ENCODE measurements at regions not wholly inside any gene's neighbourhood (a gene's known extent, or its start where the extent isn't known, plus 50 kb on each side); places are given as distances from the start of the nearest gene placed in this dataset.
"Not testable (repeated sequence)": the region's sequence is repeated elsewhere in the genome, so short reads cannot be mapped to it uniquely, and the experiment has no call there.

GRCh38 chr3:22612927-22613326 is 590.2 kb upstream of the UBE2E2 start:
- no peak for DNase-seq

GRCh38 chr3:22615790-22616189 is 587.3 kb upstream of the UBE2E2 start:
- DNase-seq: no peak

- no peak for DNase-seq
Observed at GRCh38 chr3:22617372-22617771, 585.8 kb upstream of the UBE2E2 start.

GRCh38 chr3:22620498-22620897 is 582.6 kb upstream of the UBE2E2 start:
- no peak for DNase-seq

GRCh38 chr3:22621205-22621809 is 581.8 kb upstream of the UBE2E2 start:
- no peak for DNase-seq

- no peak for DNase-seq
Observed at GRCh38 chr3:22627993-22628499, 575.1 kb upstream of the UBE2E2 start.

- DNase-seq: no peak
Observed at GRCh38 chr3:22632536-22632935, 570.6 kb upstream of the UBE2E2 start.

- no peak for DNase-seq
Observed at GRCh38 chr3:22634433-22634832, 568.7 kb upstream of the UBE2E2 start.

- DNase-seq: no peak
Observed at GRCh38 chr3:22659651-22660475, 543.3 kb upstream of the UBE2E2 start.

GRCh38 chr3:22660606-22661005 is 542.5 kb upstream of the UBE2E2 start:
- no peak for DNase-seq

GRCh38 chr3:22661121-22661700 is 541.9 kb upstream of the UBE2E2 start:
- DNase-seq: no peak

GRCh38 chr3:22665528-22665927 is 537.6 kb upstream of the UBE2E2 start:
- DNase-seq: no peak

GRCh38 chr3:22666736-22667135 is 536.4 kb upstream of the UBE2E2 start:
- DNase-seq: no peak

- no peak for DNase-seq
Observed at GRCh38 chr3:22671848-22672247, 531.3 kb upstream of the UBE2E2 start.

- no peak for DNase-seq
Observed at GRCh38 chr3:22684739-22685138, 518.4 kb upstream of the UBE2E2 start.

GRCh38 chr3:22685597-22685996 is 517.5 kb upstream of the UBE2E2 start:
- DNase-seq: no peak

- DNase-seq: no peak
Observed at GRCh38 chr3:22691407-22691806, 511.7 kb upstream of the UBE2E2 start.

GRCh38 chr3:22691856-22692628 is 511.1 kb upstream of the UBE2E2 start:
- no peak for DNase-seq

GRCh38 chr3:22700876-22701275 is 502.3 kb upstream of the UBE2E2 start:
- no peak for DNase-seq

- no peak for DNase-seq
Observed at GRCh38 chr3:22704166-22704565, 499.0 kb upstream of the UBE2E2 start.

- DNase-seq: no peak
Observed at GRCh38 chr3:22704571-22705354, 498.4 kb upstream of the UBE2E2 start.

- not testable (repeated sequence) for DNase-seq
Observed at GRCh38 chr3:22706922-22707321, 496.2 kb upstream of the UBE2E2 start.
